ENCODE measurements at regions not wholly inside any gene's neighbourhood (a gene's known extent, or its start where the extent isn't known, plus 50 kb on each side); places are given as distances from the start of the nearest gene placed in this dataset.

- no peak for TF ChIP-seq CTCF (IDR thresholded peaks at IDR 0.05; ENCODE audit: insufficient read depth, low read length, severe bottlenecking)
- Histone ChIP-seq H3K4me3 (ENCODE audit: low read depth, low read length) (no peak overlapping the region), H3K36me3 (ENCODE audit: control insufficient read depth, insufficient read depth, low read length) (no peaks in the 10 kb centered on the region), H3K27me3 (ENCODE audit: control insufficient read depth, insufficient read depth, low read length) (no peaks in the 10 kb centered on the region)
- FAIRE-seq, result no peak
- DNase-seq (ENCODE audit: low read depth), result no peak
These were observed 128.2 kb upstream of the AFDN start for GRCh38 chr6:167698540-167698939.

- H3K4me3 ChIP-seq (ENCODE audit: low read depth, low read length), result no peak overlapping the region
These were observed 127.4 kb upstream of the AFDN start for GRCh38 chr6:167699141-167699931.

GRCh38 chr6:167700199-167700598, 126.5 kb upstream of the AFDN start:
- Histone ChIP-seq H3K27me3 (ENCODE audit: control insufficient read depth, insufficient read depth, low read length) (no peaks in the 10 kb centered on the region), H3K36me3 (ENCODE audit: control insufficient read depth, insufficient read depth, low read length) (no peaks in the 10 kb centered on the region), H3K4me3 (ENCODE audit: low read depth, low read length) (no peak overlapping the region)
- FAIRE-seq, result no peak
- DNase-seq (ENCODE audit: low read depth), result peak; percentile 59
- TF ChIP-seq CTCF (IDR thresholded peaks at IDR 0.05; ENCODE audit: insufficient read depth, low read length, severe bottlenecking), result no peak

More at GRCh38 chr6:167699141-167699931, 127.4 kb upstream of the AFDN start:
- no peaks in the 10 kb centered on the region for H3K36me3 ChIP-seq (ENCODE audit: control insufficient read depth, insufficient read depth, low read length)
- FAIRE-seq (no peak), DNase-seq (ENCODE audit: low read depth) (peak; percentile 53)
- no peaks in the 10 kb centered on the region for H3K27me3 ChIP-seq (ENCODE audit: control insufficient read depth, insufficient read depth, low read length)
- TF ChIP-seq CTCF (IDR thresholded peaks at IDR 0.05; ENCODE audit: insufficient read depth, low read length, severe bottlenecking), result no peak

GRCh38 chr6:167701010-167701409, 125.7 kb upstream of the AFDN start:
- TF ChIP-seq CTCF (IDR thresholded peaks at IDR 0.05; ENCODE audit: insufficient read depth, low read length, severe bottlenecking), result no peak
- no peaks in the 10 kb centered on the region for H3K27me3 ChIP-seq (ENCODE audit: control insufficient read depth, insufficient read depth, low read length)
- H3K36me3 ChIP-seq (ENCODE audit: control insufficient read depth, insufficient read depth, low read length), result no peaks in the 10 kb centered on the region
- no peak overlapping the region for H3K4me3 ChIP-seq (ENCODE audit: low read depth, low read length)
- no peak for DNase-seq (ENCODE audit: low read depth)
- no peak for FAIRE-seq

GRCh38 chr6:167702241-167702827, 124.4 kb upstream of the AFDN start:
- H3K27me3 ChIP-seq (ENCODE audit: control insufficient read depth, insufficient read depth, low read length), result no peaks in the 10 kb centered on the region
- no peak overlapping the region for H3K4me3 ChIP-seq (ENCODE audit: low read depth, low read length)
- no peak for DNase-seq (ENCODE audit: low read depth)
- TF ChIP-seq CTCF (IDR thresholded peaks at IDR 0.05; ENCODE audit: insufficient read depth, low read length, severe bottlenecking), result no peak
- no peak for FAIRE-seq
- H3K36me3 ChIP-seq (ENCODE audit: control insufficient read depth, insufficient read depth, low read length), result no peaks in the 10 kb centered on the region
